ENCODE measurements at regions not wholly inside any gene's neighbourhood (a gene's known extent, or its start where the extent isn't known, plus 50 kb on each side); places are given as distances from the start of the nearest gene placed in this dataset.
"Not testable (repeated sequence)": the region's sequence is repeated elsewhere in the genome, so short reads cannot be mapped to it uniquely, and the experiment has no call there.

DNA sequence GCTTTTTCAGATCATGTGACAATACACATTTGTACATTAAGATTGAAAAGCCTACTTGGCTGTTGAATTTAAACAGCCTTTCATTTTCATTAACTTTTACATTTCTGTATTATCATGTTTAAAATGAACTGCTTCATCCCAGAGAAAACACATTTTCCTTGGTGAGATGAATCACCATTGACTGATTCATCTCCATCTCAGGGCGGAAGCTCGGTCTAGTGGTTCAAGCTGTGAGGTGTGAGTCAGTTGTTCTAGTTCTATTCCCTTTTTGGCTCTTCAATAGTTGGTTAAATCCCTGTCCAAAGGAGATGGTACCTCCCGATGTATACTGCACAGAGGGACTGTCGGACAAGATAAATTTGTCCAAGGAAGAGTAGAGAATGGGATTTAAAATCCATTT, 189.7 kb downstream of the ADCYAP1 start:
- H3K36me3 ChIP-seq (replicated peaks), result no peaks in the 10 kb centered on the region
- H3K27ac ChIP-seq, result no peak overlapping the region
- in situ Hi-C loops (cut with HindIII; ENCODE audit: low pct_ligation_motif_present, low sequenced_read_pairs), result no loop called here
- H3K4me3 ChIP-seq (ENCODE audit: low read depth, low read length), result no peak overlapping the region
- TF ChIP-seq, protein P1, sequence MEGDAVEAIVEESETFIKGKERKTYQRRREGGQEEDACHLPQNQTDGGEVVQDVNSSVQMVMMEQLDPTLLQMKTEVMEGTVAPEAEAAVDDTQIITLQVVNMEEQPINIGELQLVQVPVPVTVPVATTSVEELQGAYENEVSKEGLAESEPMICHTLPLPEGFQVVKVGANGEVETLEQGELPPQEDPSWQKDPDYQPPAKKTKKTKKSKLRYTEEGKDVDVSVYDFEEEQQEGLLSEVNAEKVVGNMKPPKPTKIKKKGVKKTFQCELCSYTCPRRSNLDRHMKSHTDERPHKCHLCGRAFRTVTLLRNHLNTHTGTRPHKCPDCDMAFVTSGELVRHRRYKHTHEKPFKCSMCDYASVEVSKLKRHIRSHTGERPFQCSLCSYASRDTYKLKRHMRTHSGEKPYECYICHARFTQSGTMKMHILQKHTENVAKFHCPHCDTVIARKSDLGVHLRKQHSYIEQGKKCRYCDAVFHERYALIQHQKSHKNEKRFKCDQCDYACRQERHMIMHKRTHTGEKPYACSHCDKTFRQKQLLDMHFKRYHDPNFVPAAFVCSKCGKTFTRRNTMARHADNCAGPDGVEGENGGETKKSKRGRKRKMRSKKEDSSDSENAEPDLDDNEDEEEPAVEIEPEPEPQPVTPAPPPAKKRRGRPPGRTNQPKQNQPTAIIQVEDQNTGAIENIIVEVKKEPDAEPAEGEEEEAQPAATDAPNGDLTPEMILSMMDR (IDR thresholded peaks at IDR 0.05; ENCODE audit: low read depth, low read length, missing control alignments), result no peak
- H3K27me3 ChIP-seq (replicated peaks), result no peaks in the 10 kb centered on the region
- DNase-seq, result peak; percentile 18

DNA sequence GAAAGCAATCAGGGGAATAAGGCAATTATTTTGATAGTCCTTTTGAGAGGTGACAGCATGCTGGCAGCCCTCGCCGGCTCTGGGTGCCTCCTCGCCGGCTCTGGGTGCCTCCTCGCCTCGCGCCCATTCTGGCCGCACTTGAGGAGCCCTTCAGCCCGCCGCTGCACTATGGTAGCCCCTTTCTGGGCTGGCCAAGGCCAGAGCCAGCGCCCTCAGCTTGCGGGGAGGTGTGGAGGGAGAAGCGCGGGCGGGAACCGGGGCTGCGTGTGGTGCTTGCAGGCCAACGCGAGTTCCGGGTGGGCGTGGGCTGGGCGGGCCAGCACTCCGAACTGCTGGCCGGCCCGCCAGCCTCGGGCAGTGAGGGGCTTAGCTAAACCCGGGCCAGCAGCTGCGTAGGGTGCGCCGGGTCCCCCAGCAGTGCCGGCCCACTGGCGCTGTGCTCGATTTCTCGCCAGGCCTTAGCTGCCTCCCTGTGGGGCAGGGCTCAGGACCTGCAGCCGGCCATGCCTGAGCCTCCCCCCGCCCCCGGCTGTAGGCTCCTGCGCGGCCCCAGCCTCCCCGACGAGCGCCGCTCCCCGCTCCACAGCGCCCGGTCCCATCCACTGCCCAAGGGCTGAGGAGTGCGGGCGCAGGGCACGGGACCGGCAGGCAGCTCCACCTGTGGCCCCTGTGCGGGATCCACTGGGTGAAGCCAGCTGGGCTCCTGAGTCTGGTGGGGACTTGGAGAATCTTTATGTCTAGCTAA, 193.5 kb downstream of the ADCYAP1 start:
- H3K36me3 ChIP-seq (replicated peaks); in situ Hi-C loops (cut with HindIII; ENCODE audit: low pct_ligation_motif_present, low sequenced_read_pairs); H3K27ac ChIP-seq; DNase-seq; H3K27me3 ChIP-seq (replicated peaks); H3K4me3 ChIP-seq (ENCODE audit: low read depth, low read length): not testable (repeated sequence)

DNA sequence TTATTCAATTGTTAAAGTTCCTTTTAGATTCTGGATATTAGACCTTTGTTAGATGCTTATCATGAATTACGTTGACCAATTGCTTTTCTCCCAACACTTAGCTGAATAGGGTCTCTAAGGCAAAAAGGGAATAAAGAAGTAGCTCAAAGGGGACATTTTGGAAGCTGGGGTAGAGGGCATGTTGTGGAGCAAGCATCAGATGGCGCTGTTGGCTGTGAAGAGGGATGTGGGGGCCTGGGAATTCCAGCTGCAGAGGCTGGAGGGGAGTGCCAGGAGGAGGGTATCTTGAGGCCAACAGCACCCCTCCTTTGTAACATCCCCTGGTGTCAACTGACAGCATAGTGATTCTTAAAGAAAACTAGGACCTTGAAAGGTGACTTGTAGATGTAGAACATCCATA, 198.2 kb downstream of the ADCYAP1 start:
- TF ChIP-seq, protein P1 (IDR thresholded peaks at IDR 0.05; ENCODE audit: low read depth, low read length, missing control alignments), result no peak
- DNase-seq, result no peak
- Histone ChIP-seq H3K36me3 (replicated peaks) (no peaks in the 10 kb centered on the region), H3K4me3 (ENCODE audit: low read depth, low read length) (no peak overlapping the region), H3K27me3 (replicated peaks) (no peaks in the 10 kb centered on the region), H3K27ac (no peak overlapping the region)
- in situ Hi-C loops (cut with HindIII; ENCODE audit: low pct_ligation_motif_present, low sequenced_read_pairs), result no loop called here

DNA sequence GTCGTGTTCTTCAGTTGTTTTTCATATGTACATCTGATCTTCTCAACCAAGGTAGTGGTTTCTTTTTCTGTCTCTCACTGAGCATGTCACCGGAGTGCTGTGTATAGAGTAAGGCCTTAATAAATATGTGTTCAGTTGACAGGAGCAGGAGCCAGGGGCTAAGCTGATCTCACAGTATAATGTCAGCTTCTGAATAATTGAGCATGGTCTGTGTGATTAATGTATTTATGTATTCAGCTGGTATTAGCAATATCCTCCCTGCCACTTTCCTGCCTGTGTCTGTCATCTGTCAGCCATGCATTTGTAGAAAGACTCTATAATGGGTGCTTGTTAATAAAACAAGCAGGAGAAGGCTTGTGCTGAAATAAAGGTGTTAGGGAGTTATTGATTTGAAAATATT, 198.9 kb downstream of the ADCYAP1 start:
- TF ChIP-seq, protein P1 (IDR thresholded peaks at IDR 0.05; ENCODE audit: low read depth, low read length, missing control alignments), result no peak
- H3K27ac ChIP-seq, result no peak overlapping the region
- H3K36me3 ChIP-seq (replicated peaks), result no peaks in the 10 kb centered on the region
- no peak for DNase-seq
- no peaks in the 10 kb centered on the region for H3K27me3 ChIP-seq (replicated peaks)
- in situ Hi-C loops (cut with HindIII; ENCODE audit: low pct_ligation_motif_present, low sequenced_read_pairs), result no loop called here
- no peak overlapping the region for H3K4me3 ChIP-seq (ENCODE audit: low read depth, low read length)

DNA sequence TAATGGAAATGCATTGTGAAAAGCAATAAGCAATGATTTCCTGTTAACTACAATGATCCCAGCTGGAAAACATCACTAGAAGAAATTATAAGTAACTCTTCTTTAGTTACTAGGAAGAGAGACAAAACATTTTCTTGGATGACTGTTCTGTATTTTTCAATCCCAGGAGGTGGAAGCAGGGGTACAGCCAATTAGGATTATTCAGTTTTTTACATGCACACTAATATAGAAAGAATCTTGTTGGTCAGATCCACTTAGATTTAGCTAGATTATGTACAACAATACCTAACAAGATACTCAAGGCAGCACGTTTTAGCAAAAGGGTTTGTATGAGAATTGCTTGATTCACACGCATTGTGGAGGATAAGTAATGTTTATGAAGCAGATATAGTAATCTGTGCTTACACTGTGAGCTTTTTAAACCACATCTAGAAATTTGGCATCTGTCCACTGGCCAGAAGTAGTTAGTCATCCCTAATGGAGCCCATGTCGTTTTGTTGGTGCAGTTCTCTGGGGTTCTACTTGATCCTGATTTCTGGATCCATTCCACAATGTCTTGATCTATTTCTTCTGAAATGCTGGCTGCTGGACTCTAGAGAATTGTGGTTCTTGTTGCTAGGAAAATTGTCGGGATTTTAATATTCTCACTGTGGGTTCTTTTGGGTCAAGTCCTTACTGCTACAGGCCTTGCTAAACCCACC, 199.7 kb downstream of the ADCYAP1 start:
- Histone ChIP-seq H3K36me3 (replicated peaks) (no peaks in the 10 kb centered on the region), H3K27me3 (replicated peaks) (no peaks in the 10 kb centered on the region), H3K27ac (no peak overlapping the region), H3K4me3 (ENCODE audit: low read depth, low read length) (no peak overlapping the region)
- in situ Hi-C loops (cut with HindIII; ENCODE audit: low pct_ligation_motif_present, low sequenced_read_pairs), result no loop called here
- peak; percentile 9 for DNase-seq
- TF ChIP-seq, protein P1 (IDR thresholded peaks at IDR 0.05; ENCODE audit: low read depth, low read length, missing control alignments), result no peak

DNA sequence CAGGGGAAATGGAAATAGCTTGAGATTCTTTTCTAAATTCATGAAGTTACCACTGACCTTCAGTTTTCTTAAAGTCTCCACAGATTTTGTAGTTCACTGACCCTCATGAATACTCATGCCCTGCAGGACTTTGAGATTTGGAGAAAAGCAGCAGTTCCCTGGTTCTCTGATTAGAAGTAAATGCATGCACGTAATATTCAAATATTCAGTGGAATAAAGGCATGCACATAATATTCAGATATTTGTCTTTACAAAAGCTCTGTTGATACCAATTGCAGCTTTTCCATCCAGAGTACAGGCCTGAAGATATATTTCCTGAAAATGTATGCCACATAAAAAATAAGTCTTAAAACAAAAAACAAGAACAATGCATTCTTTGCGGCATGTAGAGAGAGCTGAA, 219.8 kb downstream of the ADCYAP1 start:
- TF ChIP-seq, protein P1 (IDR thresholded peaks at IDR 0.05; ENCODE audit: low read depth, low read length, missing control alignments), result no peak
- no peaks in the 10 kb centered on the region for H3K36me3 ChIP-seq (replicated peaks)

More for the DNA sequence above, 219.8 kb downstream of the ADCYAP1 start:
- H3K4me3 ChIP-seq (ENCODE audit: low read depth, low read length), result no peak overlapping the region
- H3K27me3 ChIP-seq (replicated peaks), result no peaks in the 10 kb centered on the region
- no peak overlapping the region for H3K27ac ChIP-seq
- in situ Hi-C loops (cut with HindIII; ENCODE audit: low pct_ligation_motif_present, low sequenced_read_pairs), result no loop called here
- DNase-seq, result no peak
